KMS-11 (cell line): ENCODE measurements at regions not wholly inside any gene's neighbourhood (a gene's known extent, or its start where the extent isn't known, plus 50 kb on each side); places are given as distances from the start of the nearest gene placed in this dataset.
A peak's percentile ranks its signal among the peaks of the same experiment; 100 is the strongest.

Source experiments
- H2AFZ ChIP-seq: fragments of 200-600 bp; sonication (generic); 2 replicates; pipeline ENCODE4 v1.6.1; 2016; ENCODE audit warnings: antibody characterized with exemption, mixed run types, low read depth
- H3K27ac ChIP-seq: fragments of 200-600 bp; sonication (generic); 2 replicates; pipeline ENCODE4 v1.6.1; 2016; ENCODE audit warnings: mild to moderate bottlenecking, mixed run types
- H3K27me3 ChIP-seq: fragments of 200-600 bp; sonication (generic); 2 replicates; pipeline ENCODE4 v1.6.1; 2017; ENCODE audit warnings: mild to moderate bottlenecking, low read depth, mixed run types, moderate library complexity; ENCODE audit not compliant: insufficient read depth
- H3K36me3 ChIP-seq: fragments of 200-600 bp; sonication (generic); 2 replicates; pipeline ENCODE4 v1.6.1; 2017; ENCODE audit warnings: mild to moderate bottlenecking, mixed run types; ENCODE audit not compliant: insufficient read depth
- H3K4me1 ChIP-seq: fragments of 200-600 bp; sonication (generic); 2 replicates; pipeline ENCODE4 v1.6.1; 2016; ENCODE audit warnings: mild to moderate bottlenecking, low read depth, mixed run types; ENCODE audit not compliant: poor library complexity, severe bottlenecking
- H3K4me2 ChIP-seq: fragments of 200-600 bp; sonication (generic); 2 replicates; pipeline ENCODE4 v1.7.0; 2016; ENCODE audit warnings: mild to moderate bottlenecking, mixed run types
- H3K4me3 ChIP-seq: fragments of 200-600 bp; sonication (generic); IDR thresholded peaks from 2 replicates; pipeline ENCODE4 v1.6.1; 2017; ENCODE audit warnings: low read depth, low read length, mixed read lengths; ENCODE audit not compliant: insufficient read depth
- H3K79me2 ChIP-seq: fragments of 200-600 bp; sonication (generic); 2 replicates; pipeline ENCODE4 v1.6.1; 2016; ENCODE audit warnings: low read depth, mixed run types; ENCODE audit not compliant: insufficient read depth
- H3K9ac ChIP-seq: fragments of 200-600 bp; sonication (generic); 2 replicates; pipeline ENCODE4 v1.6.1; 2016; ENCODE audit warnings: mild to moderate bottlenecking, mixed run types
- H4K20me1 ChIP-seq: fragments of 200-600 bp; sonication (generic); 2 replicates; pipeline ENCODE4 v1.6.1; 2016; ENCODE audit warnings: mild to moderate bottlenecking, mixed run types; ENCODE audit not compliant: insufficient read depth
- TF ChIP-seq, protein P1 (sequence below): fragments of 200-600 bp; sonication (generic); conservative IDR thresholded peaks from 2 replicates; pipeline ENCODE4 v1.6.1; 2017; ENCODE audit warnings: low read depth, mild to moderate bottlenecking, antibody characterized with exemption, low read length, moderate library complexity, mixed read lengths

DNA sequence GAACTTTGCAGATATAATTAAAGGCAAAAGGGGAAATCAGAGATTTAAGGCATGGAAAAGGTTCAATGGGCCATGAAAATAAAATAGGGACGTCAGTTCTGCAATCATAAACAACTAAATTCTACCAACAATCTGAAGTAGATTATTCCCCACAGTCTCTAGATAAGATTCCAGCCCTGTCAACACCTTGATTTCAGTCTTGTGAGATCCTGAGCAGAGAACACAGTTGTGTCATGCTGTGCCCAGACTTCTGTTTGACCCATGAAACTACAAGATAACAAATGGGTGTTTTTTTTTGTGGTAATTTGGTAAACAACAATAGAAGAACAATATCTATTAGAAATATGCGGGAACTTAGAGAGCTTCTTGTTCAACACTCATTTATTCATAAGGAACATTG, 66.2 kb upstream of the RIT2 start:
- Histone ChIP-seq H4K20me1 (no peaks in the 10 kb centered on the region), H2AFZ (no peak overlapping the region), H3K4me1 (no peaks in the 10 kb centered on the region), H3K9ac (no peak overlapping the region), H3K4me3 (no peak overlapping the region), H3K36me3 (no peaks in the 10 kb centered on the region; the same call in 1 of the 2 replicates), H3K4me2 (no peak overlapping the region), H3K27ac (no peak overlapping the region), H3K79me2 (no peaks in the 10 kb centered on the region), H3K27me3 (no peaks in the 10 kb centered on the region)
- TF ChIP-seq, protein P1, sequence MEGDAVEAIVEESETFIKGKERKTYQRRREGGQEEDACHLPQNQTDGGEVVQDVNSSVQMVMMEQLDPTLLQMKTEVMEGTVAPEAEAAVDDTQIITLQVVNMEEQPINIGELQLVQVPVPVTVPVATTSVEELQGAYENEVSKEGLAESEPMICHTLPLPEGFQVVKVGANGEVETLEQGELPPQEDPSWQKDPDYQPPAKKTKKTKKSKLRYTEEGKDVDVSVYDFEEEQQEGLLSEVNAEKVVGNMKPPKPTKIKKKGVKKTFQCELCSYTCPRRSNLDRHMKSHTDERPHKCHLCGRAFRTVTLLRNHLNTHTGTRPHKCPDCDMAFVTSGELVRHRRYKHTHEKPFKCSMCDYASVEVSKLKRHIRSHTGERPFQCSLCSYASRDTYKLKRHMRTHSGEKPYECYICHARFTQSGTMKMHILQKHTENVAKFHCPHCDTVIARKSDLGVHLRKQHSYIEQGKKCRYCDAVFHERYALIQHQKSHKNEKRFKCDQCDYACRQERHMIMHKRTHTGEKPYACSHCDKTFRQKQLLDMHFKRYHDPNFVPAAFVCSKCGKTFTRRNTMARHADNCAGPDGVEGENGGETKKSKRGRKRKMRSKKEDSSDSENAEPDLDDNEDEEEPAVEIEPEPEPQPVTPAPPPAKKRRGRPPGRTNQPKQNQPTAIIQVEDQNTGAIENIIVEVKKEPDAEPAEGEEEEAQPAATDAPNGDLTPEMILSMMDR: no peak

GRCh38 chr18:43180814-43181213, 65.3 kb upstream of the RIT2 start:
- Histone ChIP-seq H3K27ac (no peak overlapping the region), H3K4me3 (no peak overlapping the region), H3K79me2 (no peaks in the 10 kb centered on the region), H3K36me3 (no peaks in the 10 kb centered on the region; the same call in 1 of the 2 replicates), H3K27me3 (no peaks in the 10 kb centered on the region), H3K9ac (no peak overlapping the region), H4K20me1 (no peaks in the 10 kb centered on the region), H3K4me1 (no peaks in the 10 kb centered on the region), H3K4me2 (no peak overlapping the region), H2AFZ (no peak overlapping the region)
- TF ChIP-seq, protein P1: no peak

GRCh38 chr18:43175257-43175656, 59.8 kb upstream of the RIT2 start:
- Histone ChIP-seq H3K4me3 (no peak overlapping the region), H3K4me2 (no peak overlapping the region), H3K4me1 (no peaks in the 10 kb centered on the region), H3K27ac (no peak overlapping the region), H2AFZ (no peak overlapping the region), H3K9ac (no peak overlapping the region), H3K79me2 (no peaks in the 10 kb centered on the region), H3K27me3 (no peaks in the 10 kb centered on the region), H3K36me3 (no peaks in the 10 kb centered on the region; the same call in 1 of the 2 replicates), H4K20me1 (no peaks in the 10 kb centered on the region)
- TF ChIP-seq, protein P1: no peak

GRCh38 chr18:43170586-43170985, 55.1 kb upstream of the RIT2 start:
- TF ChIP-seq, protein P1: peak; percentile 36; the same call in 1 of the 2 replicates
- no peaks in the 10 kb centered on the region for H3K36me3 ChIP-seq
- no peak overlapping the region for H3K27ac ChIP-seq
- no peak overlapping the region for H2AFZ ChIP-seq
- no peaks in the 10 kb centered on the region for H4K20me1 ChIP-seq
- no peaks in the 10 kb centered on the region for H3K27me3 ChIP-seq
- H3K4me3 ChIP-seq: no peak overlapping the region
- no peak overlapping the region for H3K9ac ChIP-seq
- no peaks in the 10 kb centered on the region for H3K79me2 ChIP-seq
- no peaks in the 10 kb centered on the region for H3K4me1 ChIP-seq
- H3K4me2 ChIP-seq: no peak overlapping the region
